GM12872 (cell line): ENCODE measurements at regions not wholly inside any gene's neighbourhood (a gene's known extent, or its start where the extent isn't known, plus 50 kb on each side); places are given as distances from the start of the nearest gene placed in this dataset.

ENCODE experiments used
- TF ChIP-seq, protein P1 (sequence below): IDR thresholded peaks from 3 replicates; pipeline ENCODE4 v1.5.1; 2011; ENCODE audit warnings: low read depth, mild to moderate bottlenecking, low read length, moderate library complexity; ENCODE audit not compliant: insufficient read depth

DNA sequence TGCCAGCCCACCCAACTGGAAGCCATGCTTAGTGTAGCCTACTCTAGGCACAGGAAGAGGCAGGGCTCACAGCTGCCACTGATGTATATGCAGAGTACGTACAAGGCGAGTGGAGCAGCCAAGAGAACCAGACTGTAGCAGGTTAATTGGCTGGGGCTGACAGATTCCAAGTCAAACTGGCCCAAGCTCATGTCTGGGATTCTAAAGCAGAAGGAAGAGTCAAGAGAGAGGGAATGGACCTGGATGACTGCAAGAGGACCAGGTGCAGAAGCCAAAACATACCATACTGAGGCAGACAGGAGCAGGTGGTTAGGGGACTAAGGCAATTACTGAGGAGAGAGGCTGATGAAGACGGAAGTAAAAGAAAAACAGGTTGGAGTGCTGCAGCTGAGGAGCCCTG is 51.3 kb upstream of the LRRN2 start:
- TF ChIP-seq, protein P1, sequence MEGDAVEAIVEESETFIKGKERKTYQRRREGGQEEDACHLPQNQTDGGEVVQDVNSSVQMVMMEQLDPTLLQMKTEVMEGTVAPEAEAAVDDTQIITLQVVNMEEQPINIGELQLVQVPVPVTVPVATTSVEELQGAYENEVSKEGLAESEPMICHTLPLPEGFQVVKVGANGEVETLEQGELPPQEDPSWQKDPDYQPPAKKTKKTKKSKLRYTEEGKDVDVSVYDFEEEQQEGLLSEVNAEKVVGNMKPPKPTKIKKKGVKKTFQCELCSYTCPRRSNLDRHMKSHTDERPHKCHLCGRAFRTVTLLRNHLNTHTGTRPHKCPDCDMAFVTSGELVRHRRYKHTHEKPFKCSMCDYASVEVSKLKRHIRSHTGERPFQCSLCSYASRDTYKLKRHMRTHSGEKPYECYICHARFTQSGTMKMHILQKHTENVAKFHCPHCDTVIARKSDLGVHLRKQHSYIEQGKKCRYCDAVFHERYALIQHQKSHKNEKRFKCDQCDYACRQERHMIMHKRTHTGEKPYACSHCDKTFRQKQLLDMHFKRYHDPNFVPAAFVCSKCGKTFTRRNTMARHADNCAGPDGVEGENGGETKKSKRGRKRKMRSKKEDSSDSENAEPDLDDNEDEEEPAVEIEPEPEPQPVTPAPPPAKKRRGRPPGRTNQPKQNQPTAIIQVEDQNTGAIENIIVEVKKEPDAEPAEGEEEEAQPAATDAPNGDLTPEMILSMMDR, result no peak

- TF ChIP-seq, protein P1, result no peak
These were observed 53.0 kb upstream of the LRRN2 start for GRCh38 chr1:204738506-204738905.

GRCh38 chr1:204740354-204740753 is 54.8 kb upstream of the LRRN2 start:
- TF ChIP-seq, protein P1, result no peak

DNA sequence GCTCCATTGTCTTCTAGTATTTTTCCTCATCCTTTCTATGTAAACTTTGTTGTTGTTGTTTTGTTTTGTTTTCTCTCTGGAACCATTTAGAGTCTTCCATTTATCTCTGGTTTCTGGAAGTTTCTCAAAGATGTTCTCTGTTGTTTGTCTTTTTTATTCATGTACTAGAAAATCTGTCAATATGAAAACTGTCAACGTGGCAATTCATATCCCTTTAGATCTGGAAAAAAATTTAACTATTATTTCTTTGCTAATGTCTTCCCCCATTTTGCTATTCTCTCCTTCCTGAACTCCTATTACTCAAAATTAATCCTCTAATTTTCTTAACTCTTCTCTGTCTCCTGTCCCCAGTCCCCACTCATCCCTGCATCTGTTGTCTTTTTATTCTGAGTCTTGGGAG is 55.9 kb upstream of the LRRN2 start:
- TF ChIP-seq, protein P1, result no peak

DNA sequence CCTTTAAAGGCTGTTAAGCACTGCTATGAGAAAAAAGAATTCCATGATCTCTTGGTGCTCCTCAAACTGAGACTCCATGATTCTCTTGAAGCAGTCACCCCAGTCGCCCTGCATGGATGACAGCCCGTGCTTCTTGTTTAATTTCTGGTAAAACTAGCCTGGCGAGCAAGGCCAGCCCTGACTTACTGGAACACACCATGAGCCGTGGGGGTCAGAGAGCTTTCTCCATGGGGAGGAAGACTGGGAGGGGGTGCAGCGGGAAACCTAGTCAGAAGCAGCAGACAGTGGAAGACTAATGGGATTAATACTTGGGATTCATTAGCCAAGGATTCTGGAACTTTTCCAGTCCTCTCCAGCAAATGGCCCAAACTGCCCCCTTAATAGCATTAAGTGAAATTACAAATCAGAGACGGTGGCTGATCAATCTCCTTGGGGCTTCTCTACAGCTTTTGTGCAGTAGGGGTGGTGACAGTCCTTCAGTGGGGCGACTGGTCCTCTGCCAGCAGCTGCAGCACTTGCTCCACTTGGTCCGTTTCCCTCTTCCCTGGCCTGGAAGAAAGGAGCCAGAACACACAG is 57.2 kb upstream of the LRRN2 start:
- TF ChIP-seq, protein P1, result no peak

DNA sequence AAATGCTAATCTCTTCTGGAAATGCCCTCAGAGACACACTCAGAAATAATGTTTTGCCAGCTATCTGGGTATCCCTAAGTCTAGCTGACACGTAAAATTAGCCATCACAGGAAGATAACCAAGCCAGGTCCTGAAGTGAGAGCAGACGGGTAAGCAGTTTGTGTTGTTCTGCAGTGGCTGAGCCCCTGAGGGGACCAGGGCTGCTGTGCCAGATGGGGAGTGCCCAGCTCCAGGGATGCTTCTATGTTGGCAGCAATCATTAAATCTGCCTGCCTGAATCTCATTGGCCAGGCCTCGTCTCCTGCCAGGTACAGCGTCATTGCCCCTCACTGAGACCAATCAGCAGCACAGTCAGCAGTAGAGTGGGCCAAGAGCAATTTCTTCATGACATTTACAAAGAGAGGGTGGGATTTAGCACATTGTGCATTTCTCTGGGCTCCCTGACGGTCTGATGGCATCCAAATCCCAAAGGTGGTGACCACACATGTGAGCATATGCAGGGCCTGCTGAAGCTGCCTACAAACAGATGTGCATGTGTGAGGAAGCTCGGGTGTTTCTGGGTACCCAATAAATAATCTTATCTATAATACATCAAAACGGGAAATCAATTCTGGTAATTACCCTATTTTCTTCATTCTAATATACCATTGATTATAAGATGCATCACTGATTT is 58.7 kb upstream of the LRRN2 start:
- TF ChIP-seq, protein P1, result no peak

DNA sequence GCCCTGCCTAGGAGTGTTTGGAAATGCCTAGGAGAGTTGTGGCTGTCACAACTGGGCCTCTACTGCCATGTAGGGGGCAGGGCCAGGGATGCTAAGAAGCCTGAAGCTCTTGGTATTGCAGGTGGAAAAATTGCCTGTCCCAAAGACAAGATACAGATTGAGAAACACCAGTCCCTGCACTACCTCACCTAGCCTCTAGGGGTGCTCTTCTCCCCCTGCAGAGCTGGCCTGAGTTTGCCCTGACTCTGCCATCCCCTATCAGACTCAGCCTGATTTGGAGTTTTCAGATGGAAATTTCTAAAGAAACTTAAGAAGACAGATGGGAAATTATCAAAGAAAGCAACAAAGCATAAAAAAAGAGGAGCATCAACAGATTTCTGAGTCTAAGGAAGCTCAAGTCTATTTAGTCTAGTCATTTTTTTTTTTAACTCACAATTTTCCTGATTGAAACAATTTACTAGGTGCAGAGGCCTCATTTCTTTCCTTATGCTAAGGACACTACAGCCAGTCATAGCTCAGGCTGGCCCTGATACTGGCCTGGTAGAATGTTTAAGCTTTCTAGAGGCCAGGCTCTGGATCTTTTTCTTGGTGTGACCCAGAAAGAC is 61.4 kb upstream of the LRRN2 start:
- TF ChIP-seq, protein P1, result peak; percentile 99
